Middle frontal gyrus (tissue), 1 donor: ENCODE measurements at regions not wholly inside any gene's neighbourhood (a gene's known extent, or its start where the extent isn't known, plus 50 kb on each side); places are given as distances from the start of the nearest gene placed in this dataset.

Experiments used
- DNase-seq: peaks from one replicate; pipeline ENCODE4 v3.0.0-alpha.2; 2015; ENCODE audit warnings: low spot score; ENCODE audit errors: extremely low spot score

GRCh38 chr7:12741951-12742575, 54.6 kb downstream of the ARL4A start:
- DNase-seq, result no peak

GRCh38 chr7:12746211-12746610, 58.8 kb downstream of the ARL4A start:
- no peak for DNase-seq

GRCh38 chr7:12747687-12748306, 60.4 kb downstream of the ARL4A start:
- no peak for DNase-seq

GRCh38 chr7:12749069-12749468, 61.6 kb downstream of the ARL4A start:
- no peak for DNase-seq

GRCh38 chr7:12749746-12750145, 62.3 kb downstream of the ARL4A start:
- DNase-seq, result no peak

- no peak for DNase-seq
Observed at GRCh38 chr7:12751764-12752163, 64.3 kb downstream of the ARL4A start.

- no peak for DNase-seq
Observed at GRCh38 chr7:12754179-12754578, 66.7 kb downstream of the ARL4A start.

- no peak for DNase-seq
Observed at GRCh38 chr7:12756821-12757220, 69.4 kb downstream of the ARL4A start.

GRCh38 chr7:12757443-12757842, 70.0 kb downstream of the ARL4A start:
- DNase-seq, result no peak

GRCh38 chr7:12759151-12759550, 71.7 kb downstream of the ARL4A start:
- no peak for DNase-seq

GRCh38 chr7:12761111-12761510, 73.7 kb downstream of the ARL4A start:
- no peak for DNase-seq

GRCh38 chr7:12761691-12762090, 74.3 kb downstream of the ARL4A start:
- DNase-seq, result no peak

GRCh38 chr7:12764458-12764891, 77.0 kb downstream of the ARL4A start:
- no peak for DNase-seq

GRCh38 chr7:12765431-12766100, 78.1 kb downstream of the ARL4A start:
- DNase-seq, result no peak

GRCh38 chr7:12766416-12766815, 79.0 kb downstream of the ARL4A start:
- no peak for DNase-seq

GRCh38 chr7:12768948-12769347, 81.5 kb downstream of the ARL4A start:
- DNase-seq, result no peak

GRCh38 chr7:12769444-12769843, 82.0 kb downstream of the ARL4A start:
- DNase-seq, result no peak

GRCh38 chr7:12770227-12770975, 83.0 kb downstream of the ARL4A start:
- DNase-seq, result no peak

- DNase-seq, result peak; percentile 5
Observed at GRCh38 chr7:12771378-12771877, 84.0 kb downstream of the ARL4A start.

GRCh38 chr7:12772768-12773167, 85.3 kb downstream of the ARL4A start:
- no peak for DNase-seq

GRCh38 chr7:12777257-12777656, 89.8 kb downstream of the ARL4A start:
- DNase-seq, result no peak

- no peak for DNase-seq
Observed at GRCh38 chr7:12779947-12780346, 92.5 kb downstream of the ARL4A start.
